ENCODE measurements at regions not wholly inside any gene's neighbourhood (a gene's known extent, or its start where the extent isn't known, plus 50 kb on each side); places are given as distances from the start of the nearest gene placed in this dataset.

DNA sequence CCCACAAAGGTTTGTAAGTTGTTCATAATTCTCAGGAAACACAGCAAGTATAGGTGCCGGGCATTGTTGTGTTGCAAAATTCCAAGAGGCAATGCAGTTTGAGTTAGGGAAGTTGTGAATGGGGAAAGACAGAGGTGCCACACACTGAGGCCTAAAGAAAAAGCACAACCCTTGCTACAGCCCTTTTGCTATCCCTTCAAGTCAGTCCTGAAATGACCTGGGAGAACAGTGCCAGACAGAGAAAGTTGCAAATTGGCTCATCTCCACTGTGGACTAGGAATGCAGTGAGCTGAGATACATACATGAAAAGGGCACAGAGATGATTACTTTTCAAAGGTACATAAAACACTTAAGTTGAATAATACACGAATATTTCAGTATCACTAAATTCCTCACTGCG, 213.3 kb upstream of the TMTC1 start:
- in situ Hi-C loops (cut with MboI; ENCODE audit: low sequenced_read_pairs), result no loop called here

DNA sequence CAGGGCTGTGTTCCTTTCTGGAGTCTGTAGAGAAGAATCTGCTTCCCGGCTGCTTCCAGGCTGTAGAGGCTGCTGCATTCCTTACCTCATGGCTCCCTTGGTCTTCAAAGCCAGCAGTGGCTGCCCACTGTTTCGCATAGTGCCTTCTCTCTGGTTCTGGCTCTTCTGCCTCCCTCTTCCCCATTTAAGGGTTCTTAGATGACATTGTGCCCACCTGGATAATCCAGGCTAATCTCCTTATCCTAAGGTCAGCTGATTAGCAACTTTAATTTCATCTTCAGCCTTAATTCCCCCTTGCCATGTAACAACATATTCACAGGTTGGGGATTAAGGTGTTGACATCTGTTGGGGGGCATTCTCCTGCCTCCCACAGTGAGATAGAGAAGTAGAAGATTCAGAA, 208.6 kb upstream of the TMTC1 start:
- in situ Hi-C loops (cut with MboI; ENCODE audit: low sequenced_read_pairs), result no loop called here

DNA sequence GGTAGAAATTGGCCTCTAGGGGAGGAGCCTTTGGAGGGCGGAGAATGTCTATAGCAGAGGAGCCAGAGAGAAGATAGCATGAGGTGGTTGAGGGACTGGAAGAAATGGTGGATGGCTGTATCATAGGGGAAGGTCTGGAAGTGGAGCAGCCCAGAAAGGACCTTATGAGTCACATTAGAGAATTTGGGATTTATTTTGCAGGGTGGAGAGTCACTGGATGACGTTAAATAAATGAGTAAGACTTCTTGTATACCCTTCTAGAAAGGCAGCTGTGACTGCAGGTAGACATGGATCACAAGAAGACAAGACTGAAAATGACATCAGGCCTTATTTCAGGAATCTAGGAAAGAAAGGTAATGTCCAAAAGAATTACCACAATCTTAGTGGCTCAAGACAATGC, 208.2 kb upstream of the TMTC1 start:
- in situ Hi-C loops (cut with MboI; ENCODE audit: low sequenced_read_pairs), result no loop called here

DNA sequence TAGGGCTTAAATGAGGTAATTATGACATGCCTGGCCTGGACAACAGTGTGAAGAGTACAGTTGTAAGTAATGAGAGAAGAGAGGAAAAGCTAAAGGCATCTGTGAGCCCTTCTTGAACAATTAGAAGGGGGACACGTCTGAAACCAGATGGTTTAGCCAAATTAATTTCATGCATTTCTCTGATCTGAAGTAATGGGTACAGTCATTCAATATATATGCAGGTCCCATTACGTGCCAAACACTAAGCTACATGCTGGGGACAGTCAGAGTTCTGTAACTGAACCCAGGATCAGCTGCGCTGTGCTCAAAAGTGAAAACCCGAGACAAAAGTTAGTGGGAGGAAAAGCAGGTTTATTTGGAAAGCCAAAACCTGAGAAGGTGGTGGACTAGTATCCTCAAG, 207.2 kb upstream of the TMTC1 start:
- in situ Hi-C loops (cut with MboI; ENCODE audit: low sequenced_read_pairs), result no loop called here

DNA sequence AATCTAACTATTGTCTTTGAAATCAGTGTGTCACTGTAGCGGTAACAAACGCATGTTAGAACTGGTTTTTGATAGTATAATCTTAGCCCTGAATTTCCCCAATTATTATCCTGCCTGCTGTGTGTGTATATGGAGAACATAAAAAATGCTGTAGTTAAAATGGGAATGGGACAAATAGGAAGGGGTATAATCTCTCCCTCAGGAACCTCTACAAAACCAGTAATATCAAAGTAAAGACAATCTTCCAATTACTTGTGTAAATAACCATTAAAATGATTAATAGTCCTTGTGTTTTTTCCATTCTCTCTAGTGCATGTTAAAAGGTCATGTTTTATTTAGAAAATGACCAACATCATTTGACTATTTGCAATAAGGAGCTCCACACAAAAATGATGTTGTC, 200.1 kb upstream of the TMTC1 start:
- in situ Hi-C loops (cut with MboI; ENCODE audit: low sequenced_read_pairs), result no loop called here

DNA sequence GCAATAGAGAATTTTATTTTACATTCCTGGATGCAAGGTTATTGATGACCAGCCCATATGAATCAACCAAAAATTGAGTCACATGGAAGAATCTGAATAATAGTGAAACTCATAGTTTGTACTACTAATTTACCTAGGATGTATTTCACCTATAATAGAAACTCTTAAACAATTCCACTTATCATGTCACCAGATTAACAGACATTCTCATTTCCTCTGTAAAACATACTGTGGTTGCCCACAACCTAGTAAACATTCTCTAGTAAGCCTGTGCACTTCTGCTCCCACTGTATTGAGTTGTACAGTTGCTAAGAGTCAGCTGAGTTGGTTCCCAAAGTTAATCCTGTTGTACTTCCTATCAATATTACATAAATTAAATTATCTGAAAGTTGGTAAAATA, 196.6 kb upstream of the TMTC1 start:
- in situ Hi-C loops (cut with MboI; ENCODE audit: low sequenced_read_pairs), result no loop called here

DNA sequence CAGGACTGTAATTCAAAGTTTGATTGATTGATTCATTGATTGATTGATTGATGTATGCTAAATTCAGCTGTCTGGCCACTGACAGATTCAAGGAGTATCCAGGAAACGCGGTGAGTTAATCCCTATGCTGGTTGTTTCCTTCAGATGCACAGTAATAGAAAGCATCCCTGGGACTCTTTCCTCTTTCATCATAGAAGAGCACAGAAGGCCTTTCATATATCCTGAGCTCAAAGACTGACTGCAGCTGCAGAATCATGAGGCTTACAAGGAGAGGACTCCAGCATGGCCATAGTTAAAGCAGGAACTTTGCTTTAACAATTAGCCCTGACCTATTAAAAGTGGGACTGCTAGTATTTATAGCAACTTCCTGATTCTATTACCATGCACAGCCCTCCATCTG, 187.7 kb upstream of the TMTC1 start:
- in situ Hi-C loops (cut with MboI; ENCODE audit: low sequenced_read_pairs), result no loop called here

DNA sequence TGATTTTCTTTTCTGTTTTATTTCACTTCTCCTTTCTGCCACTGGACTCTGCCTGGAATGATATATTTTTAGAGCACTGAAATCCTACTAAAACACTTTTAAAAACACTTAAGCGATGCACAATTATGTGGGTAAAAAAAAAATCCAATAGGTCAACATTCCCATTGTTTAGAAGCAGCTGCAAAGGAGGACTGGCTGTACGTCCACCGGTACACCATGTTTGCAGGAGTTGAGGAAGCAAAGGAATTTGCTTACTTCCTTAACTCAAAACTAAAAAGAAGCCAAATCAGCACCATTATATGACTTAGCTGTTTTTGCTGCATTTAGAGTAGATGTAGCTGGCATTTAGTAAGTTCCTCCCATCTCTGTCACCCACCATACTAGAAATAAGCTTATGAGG, 186.8 kb upstream of the TMTC1 start:
- in situ Hi-C loops (cut with MboI; ENCODE audit: low sequenced_read_pairs), result no loop called here

DNA sequence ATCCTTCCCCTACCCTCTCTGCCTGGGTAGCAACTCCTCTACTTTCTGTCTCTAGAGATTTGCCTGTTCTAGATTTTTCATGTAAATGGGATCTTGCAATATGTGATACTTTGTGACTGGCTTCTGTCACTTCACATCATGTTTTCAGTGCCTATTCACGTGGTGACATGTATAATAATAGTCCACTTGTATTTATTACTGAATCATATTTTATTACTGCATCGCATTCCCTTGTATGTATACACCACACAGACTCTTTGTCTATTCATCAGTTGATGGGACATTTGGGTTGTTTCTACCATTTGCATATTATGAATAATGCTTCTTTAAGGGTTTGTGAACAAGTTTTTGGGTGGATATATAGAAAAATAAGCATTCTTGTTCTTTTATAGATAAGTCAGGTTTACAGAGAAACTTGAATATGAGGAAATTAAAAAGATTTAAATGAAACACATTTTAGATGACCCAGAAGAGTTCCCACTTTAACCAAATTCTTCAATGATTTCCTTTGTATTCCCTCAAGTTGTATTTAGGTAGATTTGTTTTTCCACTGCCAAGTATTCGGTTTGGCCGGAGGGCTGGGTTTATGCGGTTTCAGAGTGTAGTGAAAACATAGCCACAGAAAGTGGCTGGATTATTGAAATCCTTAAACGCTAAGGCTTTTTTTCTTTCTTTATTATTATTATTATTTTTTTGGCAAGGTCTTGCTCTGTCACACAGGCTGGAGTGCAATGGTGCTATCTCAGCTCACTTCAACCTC, 178.7 kb upstream of the TMTC1 start:
- in situ Hi-C loops (cut with MboI; ENCODE audit: low sequenced_read_pairs), result no loop called here

DNA sequence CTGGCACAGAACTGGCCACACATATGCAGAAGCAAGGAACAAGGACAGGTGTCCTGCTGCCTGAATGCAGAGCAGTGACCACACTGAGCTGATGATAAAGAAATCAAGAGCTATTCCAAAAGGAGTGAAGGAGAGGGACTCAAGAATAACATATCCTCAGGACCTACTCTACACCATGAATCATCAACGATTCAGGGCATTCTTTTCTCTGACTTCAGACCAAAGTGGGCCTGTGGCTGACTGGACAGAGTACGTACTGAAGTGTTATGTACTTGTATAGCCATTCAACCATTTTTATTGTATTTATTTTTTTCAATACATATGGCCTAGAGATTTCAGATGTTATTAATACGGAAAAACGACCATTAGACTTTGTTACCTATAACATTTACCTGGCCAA, 177.5 kb upstream of the TMTC1 start:
- in situ Hi-C loops (cut with MboI; ENCODE audit: low sequenced_read_pairs), result no loop called here

DNA sequence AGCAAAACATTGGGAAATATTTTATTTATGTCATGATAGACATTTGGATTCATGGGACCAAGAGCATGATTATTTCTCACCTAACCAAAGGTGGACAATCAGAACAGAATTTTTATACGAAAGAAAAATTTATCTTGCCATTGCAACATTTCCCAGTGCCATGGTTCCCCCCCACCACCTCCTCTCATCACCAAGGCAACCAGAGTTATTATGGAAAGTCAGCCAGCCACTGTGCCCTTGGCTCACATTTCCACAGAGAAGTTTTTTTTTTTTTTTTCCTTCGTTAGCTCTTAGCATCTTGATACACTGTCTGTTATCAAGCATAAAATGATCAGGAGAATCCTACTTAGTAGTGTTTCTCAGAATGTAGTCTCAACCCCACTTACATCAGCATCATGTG, 176.4 kb upstream of the TMTC1 start:
- in situ Hi-C loops (cut with MboI; ENCODE audit: low sequenced_read_pairs), result no loop called here

DNA sequence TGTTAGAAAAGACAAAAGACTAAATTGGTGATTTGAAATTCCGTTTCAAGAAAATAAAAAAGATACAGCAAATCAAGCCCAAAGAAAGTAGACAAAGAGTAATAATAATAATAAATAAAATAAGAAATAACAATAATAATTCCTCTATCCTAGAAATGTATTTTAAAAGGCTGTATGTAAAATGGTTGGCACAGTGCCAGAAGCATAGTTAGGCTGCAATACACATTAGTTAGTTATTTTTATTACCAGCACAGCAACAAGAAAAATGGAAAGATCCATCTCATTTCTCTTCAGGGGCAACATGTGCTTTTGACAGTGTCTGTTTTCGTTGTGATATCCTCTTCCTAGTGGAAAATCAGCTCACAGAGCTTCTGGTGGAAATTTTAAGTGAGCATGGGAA, 174.1 kb upstream of the TMTC1 start:
- in situ Hi-C loops (cut with MboI; ENCODE audit: low sequenced_read_pairs), result no loop called here

DNA sequence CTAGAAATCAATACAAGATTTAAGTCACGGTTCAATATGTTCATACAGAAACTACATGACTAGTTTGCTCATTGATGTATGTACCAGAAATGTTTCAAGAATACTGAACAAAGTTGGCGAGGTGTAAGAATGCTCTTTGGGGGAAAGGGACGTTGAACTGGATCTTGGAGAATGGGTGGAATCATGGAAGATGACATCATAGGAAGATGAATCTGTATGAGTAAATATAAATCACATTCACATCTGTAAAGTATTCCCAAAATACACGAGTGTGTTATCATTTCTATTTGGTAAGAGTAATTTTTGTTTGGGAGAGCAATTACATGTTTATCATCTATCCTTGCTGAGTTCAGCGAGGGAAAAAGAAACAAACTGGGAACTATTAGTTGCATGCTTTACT, 162.2 kb upstream of the TMTC1 start:
- in situ Hi-C loops (cut with MboI; ENCODE audit: low sequenced_read_pairs), result no loop called here

DNA sequence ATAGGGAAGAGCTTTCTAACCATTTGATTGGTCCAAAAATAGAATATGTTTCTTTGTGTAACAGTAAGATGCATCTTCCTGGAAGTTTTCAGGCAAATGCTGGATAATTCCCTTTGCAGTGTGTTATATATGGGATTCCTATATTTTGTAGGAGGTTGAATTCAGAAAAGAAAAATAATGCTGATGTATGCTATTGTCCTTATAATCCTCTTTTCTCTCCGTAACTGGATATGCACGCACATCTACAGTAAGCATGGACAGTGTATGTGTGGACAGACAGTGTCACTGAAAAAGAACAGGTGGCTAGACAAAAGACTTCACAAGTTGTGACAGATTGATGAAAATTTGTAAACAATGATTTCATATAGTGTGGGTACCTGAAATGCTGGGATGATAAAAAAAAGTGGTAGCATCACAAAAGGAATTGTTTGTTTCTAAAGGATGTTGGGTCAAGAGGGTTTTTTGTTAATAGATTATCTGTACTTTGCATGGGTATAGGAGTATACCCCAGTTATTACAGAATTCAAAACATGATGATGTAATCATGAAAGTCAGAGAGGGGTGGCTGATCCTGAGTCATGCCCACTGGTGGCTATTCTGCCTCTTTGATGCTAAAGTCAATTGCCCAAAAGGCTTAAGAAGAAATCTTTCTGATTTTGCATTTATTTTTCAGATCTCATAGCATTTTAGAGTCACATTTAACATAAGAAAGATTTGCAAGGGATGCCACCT, 160.7 kb upstream of the TMTC1 start:
- in situ Hi-C loops (cut with MboI; ENCODE audit: low sequenced_read_pairs), result no loop called here

DNA sequence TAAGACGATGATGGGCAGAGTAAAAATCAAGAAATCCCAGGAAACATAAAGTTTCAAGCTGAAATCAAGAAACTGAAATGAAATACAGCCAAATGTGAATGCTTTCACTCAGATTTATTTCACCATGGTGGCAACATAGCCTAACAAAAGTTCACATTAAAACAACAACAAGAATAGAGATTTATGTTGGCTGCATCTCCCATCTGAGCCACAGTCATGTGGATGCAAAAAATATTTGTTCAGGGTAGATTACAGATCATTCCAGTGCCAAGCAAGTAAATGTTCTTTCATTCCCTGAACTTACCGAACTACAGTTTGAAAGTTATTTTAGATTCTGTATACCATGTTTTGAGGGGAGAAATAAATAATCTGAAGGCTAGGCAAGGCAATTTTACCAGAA, 159.9 kb upstream of the TMTC1 start:
- in situ Hi-C loops (cut with MboI; ENCODE audit: low sequenced_read_pairs), result no loop called here

DNA sequence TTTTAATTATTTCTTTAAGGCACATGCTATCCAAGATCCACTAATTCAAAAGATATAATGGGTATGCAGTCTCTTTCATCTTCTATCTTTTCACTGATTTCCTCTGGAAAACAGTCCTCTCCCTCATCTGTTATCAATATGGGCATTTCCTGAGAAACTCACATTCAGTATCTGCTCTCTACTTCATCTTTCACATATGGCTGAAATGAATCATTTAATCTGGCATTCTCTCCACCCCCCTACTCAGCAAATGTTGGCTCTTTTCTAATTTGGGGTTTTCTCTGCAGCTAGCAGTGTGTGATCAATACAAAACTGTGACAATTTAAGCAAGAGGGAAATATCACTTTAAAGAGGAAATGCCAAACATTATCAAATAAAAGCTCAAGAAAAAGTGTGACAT, 157.1 kb upstream of the TMTC1 start:
- in situ Hi-C loops (cut with MboI; ENCODE audit: low sequenced_read_pairs), result no loop called here

DNA sequence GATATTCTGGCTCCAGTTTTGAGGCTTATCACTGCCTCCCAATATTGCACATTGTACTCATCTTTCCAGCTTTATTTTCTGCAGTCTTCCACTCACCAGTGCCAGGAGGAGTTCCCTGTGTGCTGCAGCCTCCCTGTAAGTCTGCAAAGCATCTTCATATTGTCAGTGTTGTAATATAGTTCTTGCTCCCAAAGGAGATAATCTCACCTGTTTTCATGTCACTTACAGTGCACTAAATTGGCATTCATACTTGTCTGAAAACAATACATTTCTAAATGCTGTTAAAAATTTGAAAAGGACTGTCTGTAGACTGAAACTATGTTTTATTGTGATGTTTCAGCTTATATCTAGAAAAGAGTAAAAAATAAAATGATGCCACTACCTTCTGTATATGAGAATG, 146.8 kb upstream of the TMTC1 start:
- in situ Hi-C loops (cut with MboI; ENCODE audit: low sequenced_read_pairs), result no loop called here

DNA sequence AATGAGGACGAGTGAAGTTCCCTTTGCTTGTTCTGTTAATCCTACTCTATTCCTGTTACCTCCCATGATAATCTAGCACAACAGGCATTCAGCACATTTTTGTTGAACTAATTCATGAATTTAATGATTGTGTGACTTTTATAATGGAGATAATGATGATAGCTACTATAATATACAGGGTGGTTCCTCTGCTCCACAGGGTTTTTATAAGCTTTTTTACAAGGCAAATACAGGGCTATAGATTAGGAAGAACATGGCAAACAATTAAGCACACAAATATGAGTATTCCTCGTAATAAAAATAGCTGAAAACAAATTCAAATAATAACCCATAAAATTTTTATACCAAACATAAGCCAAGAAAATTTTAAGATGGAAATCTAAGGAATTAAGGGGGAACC, 145.6 kb upstream of the TMTC1 start:
- in situ Hi-C loops (cut with MboI; ENCODE audit: low sequenced_read_pairs), result no loop called here

DNA sequence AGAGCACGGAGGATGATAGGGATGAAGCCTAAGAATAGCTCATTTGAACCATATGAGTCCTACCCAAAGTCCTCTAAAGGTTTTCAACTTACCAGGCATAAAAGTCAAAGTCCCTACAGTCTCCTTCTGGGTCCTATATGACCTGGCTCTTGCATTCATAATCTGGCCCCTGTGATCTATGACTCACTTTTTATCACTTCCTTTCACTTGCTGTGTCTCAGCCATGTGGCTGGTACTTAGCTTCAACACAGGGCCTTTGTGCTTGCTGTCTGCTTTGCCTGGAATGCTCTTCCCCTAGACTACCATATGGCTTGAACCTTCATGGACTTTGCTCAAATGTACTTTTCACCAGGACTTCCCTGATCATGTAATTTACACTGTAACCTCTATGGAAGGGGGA, 137.6 kb upstream of the TMTC1 start:
- in situ Hi-C loops (cut with MboI; ENCODE audit: low sequenced_read_pairs), result no loop called here

DNA sequence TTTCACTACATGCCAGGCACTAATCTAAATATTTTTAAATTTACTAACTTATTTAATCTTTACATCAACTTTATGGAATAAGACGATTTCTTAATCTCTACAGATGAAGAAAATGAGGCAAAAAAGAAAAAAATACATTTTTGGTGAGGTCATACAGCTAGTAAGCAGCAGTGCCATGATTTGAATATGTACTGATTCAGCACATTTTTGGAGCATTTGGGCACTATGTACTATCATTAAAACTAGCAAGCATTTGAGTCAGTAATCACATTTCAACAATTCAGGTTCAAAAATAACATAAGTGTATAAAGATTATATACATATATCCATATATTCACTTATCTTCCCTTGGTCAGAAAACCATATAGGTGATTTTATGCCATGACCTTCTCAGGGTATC, 124.4 kb upstream of the TMTC1 start:
- in situ Hi-C loops (cut with MboI; ENCODE audit: low sequenced_read_pairs), result no loop called here

DNA sequence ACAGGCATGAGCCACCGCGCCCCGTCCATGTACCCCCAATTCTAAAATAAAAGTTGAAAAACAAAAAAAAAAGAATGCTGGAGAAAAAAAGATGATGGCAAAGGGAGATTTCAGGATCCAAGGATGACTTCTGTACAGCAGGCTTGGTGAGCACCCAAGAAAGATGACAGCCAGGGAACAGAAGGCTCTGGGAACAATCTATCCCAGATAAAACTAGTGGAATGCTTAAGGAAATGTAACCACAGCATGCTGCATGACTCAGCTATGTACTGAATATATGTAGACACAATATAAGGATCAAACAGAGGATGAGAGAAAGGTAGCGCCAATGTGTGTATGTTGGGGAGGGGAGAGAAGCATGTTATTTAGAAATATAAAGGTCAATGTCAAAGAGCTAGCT, 123.7 kb upstream of the TMTC1 start:
- in situ Hi-C loops (cut with MboI; ENCODE audit: low sequenced_read_pairs), result no loop called here

DNA sequence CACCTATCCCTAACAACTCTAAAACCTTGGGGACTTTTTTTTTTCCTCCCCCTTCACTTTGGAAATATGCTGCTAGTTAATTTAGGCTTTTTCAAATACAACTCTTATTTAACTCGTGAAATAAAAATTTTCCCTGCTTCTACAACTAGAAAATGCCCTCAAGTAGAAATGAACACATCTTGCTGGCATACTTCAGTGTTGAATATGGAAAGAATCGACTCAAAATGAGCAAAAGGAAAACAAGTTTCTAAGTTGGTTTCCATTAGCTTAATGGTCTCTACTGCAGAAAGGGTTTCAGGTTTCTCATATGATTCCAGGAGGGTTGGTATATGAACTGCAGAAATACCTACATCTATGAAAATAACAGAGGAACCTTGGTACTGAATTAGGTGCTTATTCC, 118.3 kb upstream of the TMTC1 start:
- in situ Hi-C loops (cut with MboI; ENCODE audit: low sequenced_read_pairs), result no loop called here

DNA sequence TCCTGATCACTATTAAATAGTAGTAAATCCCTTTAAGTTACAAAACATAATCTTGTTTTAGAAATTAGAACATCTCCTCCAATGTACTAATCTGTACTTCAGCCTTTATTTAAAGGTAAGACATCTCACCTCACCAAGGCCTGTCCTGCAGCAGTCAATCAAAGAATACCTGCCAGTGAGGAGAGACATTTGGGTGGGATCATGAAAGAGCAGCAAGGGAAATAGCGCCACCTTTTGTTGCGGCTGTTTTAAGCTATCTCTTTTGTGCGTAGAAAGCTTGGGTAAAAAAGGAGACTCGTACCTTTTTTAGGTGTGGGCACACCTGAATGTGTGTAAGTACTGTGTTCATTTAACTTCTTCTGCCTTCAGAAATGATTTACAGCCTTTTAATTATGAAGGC, 117.8 kb upstream of the TMTC1 start:
- in situ Hi-C loops (cut with MboI; ENCODE audit: low sequenced_read_pairs), result no loop called here

Measured in HL-60/S4 (cell line).